ENCODE measurements at regions not wholly inside any gene's neighbourhood (a gene's known extent, or its start where the extent isn't known, plus 50 kb on each side); places are given as distances from the start of the nearest gene placed in this dataset.

GRCh38 chr1:90384193-90384592, 332.9 kb downstream of the BARHL2 start:
- H3K9me3 ChIP-seq: no peaks in the 10 kb centered on the region
- no peak overlapping the region for H3K27ac ChIP-seq
- WGBS, 2 donors: 20 to 63% methylated on average over 6 of the region's 6 CpGs
- intact Hi-C loops (cut with DNase I): no loop called here
- no peak overlapping the region for H3K4me3 ChIP-seq
- TF ChIP-seq POLR2A (IDR thresholded peaks at IDR 0.05) (no peak), CTCF (IDR thresholded peaks at IDR 0.05) (no peak)
- H3K4me1 ChIP-seq: no peaks in the 10 kb centered on the region
- H3K27me3 ChIP-seq: no peaks in the 10 kb centered on the region
- H3K36me3 ChIP-seq: no peaks in the 10 kb centered on the region
- DNase-seq: no peak

- 88 to 90% methylated on average over 4 of the region's 4 CpGs for WGBS, 2 donors
- Histone ChIP-seq H3K27me3 (no peaks in the 10 kb centered on the region), H3K27ac (no peak overlapping the region), H3K36me3 (no peaks in the 10 kb centered on the region), H3K9me3 (no peaks in the 10 kb centered on the region), H3K4me3 (no peak overlapping the region), H3K4me1 (no peaks in the 10 kb centered on the region)
- TF ChIP-seq POLR2A (IDR thresholded peaks at IDR 0.05) (no peak), CTCF (IDR thresholded peaks at IDR 0.05) (no peak), EP300 (IDR thresholded peaks at IDR 0.05) (no peak), POLR2AphosphoS5 (IDR thresholded peaks at IDR 0.05) (no peak)
- no peak for DNase-seq
- intact Hi-C loops (cut with DNase I): no loop called here
Observed at GRCh38 chr1:90382161-90382560, 334.9 kb downstream of the BARHL2 start.

- Histone ChIP-seq H3K27ac (no peak overlapping the region), H3K36me3 (no peaks in the 10 kb centered on the region), H3K4me1 (no peaks in the 10 kb centered on the region), H3K4me3 (no peak overlapping the region), H3K9me3 (no peaks in the 10 kb centered on the region), H3K27me3 (no peaks in the 10 kb centered on the region)
- no peak for DNase-seq
- 72 to 84% methylated on average over 4 of the region's 4 CpGs for WGBS, 2 donors
- intact Hi-C loops (cut with DNase I): no loop called here
- TF ChIP-seq EP300 (IDR thresholded peaks at IDR 0.05) (no peak), POLR2AphosphoS5 (IDR thresholded peaks at IDR 0.05) (no peak), POLR2A (IDR thresholded peaks at IDR 0.05) (no peak), CTCF (IDR thresholded peaks at IDR 0.05) (no peak)
Observed at GRCh38 chr1:90381598-90381997, 335.5 kb downstream of the BARHL2 start.

- no peak for DNase-seq
- Histone ChIP-seq H3K4me3 (no peak overlapping the region), H3K27me3 (no peaks in the 10 kb centered on the region), H3K36me3 (no peaks in the 10 kb centered on the region), H3K9me3 (no peaks in the 10 kb centered on the region), H3K4me1 (no peaks in the 10 kb centered on the region), H3K27ac (no peak overlapping the region)
- WGBS, 2 donors: 84% methylated on average over 1 of the region's 1 CpG
- TF ChIP-seq POLR2A (IDR thresholded peaks at IDR 0.05): no peak
- no peak for TF ChIP-seq CTCF (IDR thresholded peaks at IDR 0.05)
- TF ChIP-seq EP300 (IDR thresholded peaks at IDR 0.05): no peak
- no peak for TF ChIP-seq POLR2AphosphoS5 (IDR thresholded peaks at IDR 0.05)
- intact Hi-C loops (cut with DNase I): no loop called here
Observed at GRCh38 chr1:90371448-90371813, 345.7 kb downstream of the BARHL2 start.

GRCh38 chr1:90370686-90371447, 346.2 kb downstream of the BARHL2 start:
- Histone ChIP-seq H3K27ac (no peak overlapping the region), H3K4me3 (no peak overlapping the region), H3K9me3 (no peaks in the 10 kb centered on the region), H3K27me3 (no peaks in the 10 kb centered on the region), H3K4me1 (no peaks in the 10 kb centered on the region), H3K36me3 (no peaks in the 10 kb centered on the region)
- 82 to 87% methylated on average over 4 of the region's 4 CpGs for WGBS, 2 donors
- intact Hi-C loops (cut with DNase I): no loop called here
- DNase-seq: no peak
- no peak for TF ChIP-seq POLR2A (IDR thresholded peaks at IDR 0.05)

Data from sigmoid colon (tissue), 6 donors.